HEK293 (cell line): ENCODE measurements at regions not wholly inside any gene's neighbourhood (a gene's known extent, or its start where the extent isn't known, plus 50 kb on each side); places are given as distances from the start of the nearest gene placed in this dataset.

Source experiments
- KLF10 ChIP-seq: fragments of 450-650 bp; IDR thresholded peaks from 2 replicates; pipeline ENCODE4 v1.5.1; 2018; ENCODE audit warnings: missing biosample characterization, mild to moderate bottlenecking, missing genetic modification characterization
- ZFP37 ChIP-seq: fragments of 450-650 bp; formaldehyde crosslinking; IDR thresholded peaks from 2 replicates; pipeline ENCODE4 v1.5.1; 2016; ENCODE audit warnings: missing biosample characterization, missing genetic modification characterization
- ZNF169 ChIP-seq: fragments of 450-650 bp; formaldehyde crosslinking; IDR thresholded peaks from 2 replicates; pipeline ENCODE4 v1.5.1; 2016; ENCODE audit warnings: missing biosample characterization, missing genetic modification characterization
- ZNF544 ChIP-seq: fragments of 450-650 bp; formaldehyde crosslinking; IDR thresholded peaks from 2 replicates; pipeline ENCODE4 v1.5.0; 2017; ENCODE audit warnings: missing biosample characterization, missing genetic modification characterization
- ZNF677 ChIP-seq: fragments of 450-650 bp; IDR thresholded peaks from 2 replicates; pipeline ENCODE4 v1.5.0; 2018; ENCODE audit warnings: missing biosample characterization, mild to moderate bottlenecking, missing genetic modification characterization, moderate library complexity
- ZNF707 ChIP-seq: fragments of 450-650 bp; formaldehyde crosslinking; IDR thresholded peaks from 2 replicates; pipeline ENCODE4 v1.5.1; 2016; ENCODE audit warnings: missing biosample characterization, missing genetic modification characterization
- ZSCAN30 ChIP-seq: fragments of 450-650 bp; IDR thresholded peaks from 2 replicates; pipeline ENCODE4 v1.5.1; 2018; ENCODE audit warnings: missing biosample characterization, mild to moderate bottlenecking, missing genetic modification characterization, moderate library complexity
- TF ChIP-seq, protein P1 (sequence below): fragments of 450-650 bp; formaldehyde crosslinking; IDR thresholded peaks from 2 replicates; pipeline ENCODE4 v1.5.1; 2016; ENCODE audit warnings: missing biosample characterization, missing genetic modification characterization
- TF ChIP-seq, protein P2 (sequence below): fragments of 450-650 bp; formaldehyde crosslinking; IDR thresholded peaks from 2 replicates; pipeline ENCODE4 v1.5.1; 2017; ENCODE audit warnings: missing biosample characterization, missing genetic modification characterization
- TF ChIP-seq, protein P3 (sequence below): fragments of 450-650 bp; formaldehyde crosslinking; IDR thresholded peaks from 2 replicates; pipeline ENCODE4 v1.5.1; 2016; ENCODE audit warnings: missing biosample characterization, missing genetic modification characterization
- TF ChIP-seq, protein P4 (sequence below): fragments of 450-650 bp; formaldehyde crosslinking; IDR thresholded peaks from 2 replicates; pipeline ENCODE4 v1.5.1; 2016; ENCODE audit warnings: missing biosample characterization, missing genetic modification characterization
- TF ChIP-seq, protein P5 (sequence below): fragments of 450-650 bp; formaldehyde crosslinking; IDR thresholded peaks from 2 replicates; pipeline ENCODE4 v1.5.1; 2016; ENCODE audit warnings: missing biosample characterization, missing genetic modification characterization
- TF ChIP-seq, protein P6 (sequence below): fragments of 450-650 bp; formaldehyde crosslinking; IDR thresholded peaks from 2 replicates; pipeline ENCODE4 v1.5.1; 2016; ENCODE audit warnings: missing biosample characterization, missing genetic modification characterization

DNA sequence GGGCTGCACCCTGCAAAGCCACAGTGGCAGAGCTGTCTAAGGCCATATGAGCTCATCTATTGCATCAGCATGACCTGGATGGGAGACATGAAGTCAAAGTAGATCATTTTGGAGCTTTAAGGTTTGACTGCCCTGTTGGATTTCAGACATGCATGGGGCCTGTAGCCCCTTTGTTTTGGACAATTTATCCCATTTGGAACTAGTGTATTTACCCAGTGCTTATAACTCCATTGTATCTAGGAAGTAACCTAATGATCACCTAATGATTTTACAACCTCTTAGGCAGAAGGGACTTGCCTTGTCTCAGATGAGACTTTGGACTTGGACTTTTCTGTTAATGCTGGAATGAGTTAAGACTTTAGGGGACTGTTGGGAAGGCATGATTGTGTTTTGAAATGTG is 575.4 kb downstream of the EPM2A start:
- TF ChIP-seq, protein P1, sequence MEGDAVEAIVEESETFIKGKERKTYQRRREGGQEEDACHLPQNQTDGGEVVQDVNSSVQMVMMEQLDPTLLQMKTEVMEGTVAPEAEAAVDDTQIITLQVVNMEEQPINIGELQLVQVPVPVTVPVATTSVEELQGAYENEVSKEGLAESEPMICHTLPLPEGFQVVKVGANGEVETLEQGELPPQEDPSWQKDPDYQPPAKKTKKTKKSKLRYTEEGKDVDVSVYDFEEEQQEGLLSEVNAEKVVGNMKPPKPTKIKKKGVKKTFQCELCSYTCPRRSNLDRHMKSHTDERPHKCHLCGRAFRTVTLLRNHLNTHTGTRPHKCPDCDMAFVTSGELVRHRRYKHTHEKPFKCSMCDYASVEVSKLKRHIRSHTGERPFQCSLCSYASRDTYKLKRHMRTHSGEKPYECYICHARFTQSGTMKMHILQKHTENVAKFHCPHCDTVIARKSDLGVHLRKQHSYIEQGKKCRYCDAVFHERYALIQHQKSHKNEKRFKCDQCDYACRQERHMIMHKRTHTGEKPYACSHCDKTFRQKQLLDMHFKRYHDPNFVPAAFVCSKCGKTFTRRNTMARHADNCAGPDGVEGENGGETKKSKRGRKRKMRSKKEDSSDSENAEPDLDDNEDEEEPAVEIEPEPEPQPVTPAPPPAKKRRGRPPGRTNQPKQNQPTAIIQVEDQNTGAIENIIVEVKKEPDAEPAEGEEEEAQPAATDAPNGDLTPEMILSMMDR (tag by site-specific recombination) = no peak
- TF ChIP-seq, protein P2, sequence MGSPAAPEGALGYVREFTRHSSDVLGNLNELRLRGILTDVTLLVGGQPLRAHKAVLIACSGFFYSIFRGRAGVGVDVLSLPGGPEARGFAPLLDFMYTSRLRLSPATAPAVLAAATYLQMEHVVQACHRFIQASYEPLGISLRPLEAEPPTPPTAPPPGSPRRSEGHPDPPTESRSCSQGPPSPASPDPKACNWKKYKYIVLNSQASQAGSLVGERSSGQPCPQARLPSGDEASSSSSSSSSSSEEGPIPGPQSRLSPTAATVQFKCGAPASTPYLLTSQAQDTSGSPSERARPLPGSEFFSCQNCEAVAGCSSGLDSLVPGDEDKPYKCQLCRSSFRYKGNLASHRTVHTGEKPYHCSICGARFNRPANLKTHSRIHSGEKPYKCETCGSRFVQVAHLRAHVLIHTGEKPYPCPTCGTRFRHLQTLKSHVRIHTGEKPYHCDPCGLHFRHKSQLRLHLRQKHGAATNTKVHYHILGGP (tag by site-specific recombination) = no peak
- TF ChIP-seq ZSCAN30 = no peak
- no peak for TF ChIP-seq ZFP37 (tag by site-specific recombination)
- no peak for TF ChIP-seq ZNF677
- no peak for TF ChIP-seq KLF10 (tag by site-specific recombination)
- TF ChIP-seq, protein P3, sequence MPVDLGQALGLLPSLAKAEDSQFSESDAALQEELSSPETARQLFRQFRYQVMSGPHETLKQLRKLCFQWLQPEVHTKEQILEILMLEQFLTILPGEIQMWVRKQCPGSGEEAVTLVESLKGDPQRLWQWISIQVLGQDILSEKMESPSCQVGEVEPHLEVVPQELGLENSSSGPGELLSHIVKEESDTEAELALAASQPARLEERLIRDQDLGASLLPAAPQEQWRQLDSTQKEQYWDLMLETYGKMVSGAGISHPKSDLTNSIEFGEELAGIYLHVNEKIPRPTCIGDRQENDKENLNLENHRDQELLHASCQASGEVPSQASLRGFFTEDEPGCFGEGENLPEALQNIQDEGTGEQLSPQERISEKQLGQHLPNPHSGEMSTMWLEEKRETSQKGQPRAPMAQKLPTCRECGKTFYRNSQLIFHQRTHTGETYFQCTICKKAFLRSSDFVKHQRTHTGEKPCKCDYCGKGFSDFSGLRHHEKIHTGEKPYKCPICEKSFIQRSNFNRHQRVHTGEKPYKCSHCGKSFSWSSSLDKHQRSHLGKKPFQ (tag by site-specific recombination) = no peak
- no peak for TF ChIP-seq ZNF707
- TF ChIP-seq ZNF169 (tag by site-specific recombination) = no peak
- TF ChIP-seq, protein P4, sequence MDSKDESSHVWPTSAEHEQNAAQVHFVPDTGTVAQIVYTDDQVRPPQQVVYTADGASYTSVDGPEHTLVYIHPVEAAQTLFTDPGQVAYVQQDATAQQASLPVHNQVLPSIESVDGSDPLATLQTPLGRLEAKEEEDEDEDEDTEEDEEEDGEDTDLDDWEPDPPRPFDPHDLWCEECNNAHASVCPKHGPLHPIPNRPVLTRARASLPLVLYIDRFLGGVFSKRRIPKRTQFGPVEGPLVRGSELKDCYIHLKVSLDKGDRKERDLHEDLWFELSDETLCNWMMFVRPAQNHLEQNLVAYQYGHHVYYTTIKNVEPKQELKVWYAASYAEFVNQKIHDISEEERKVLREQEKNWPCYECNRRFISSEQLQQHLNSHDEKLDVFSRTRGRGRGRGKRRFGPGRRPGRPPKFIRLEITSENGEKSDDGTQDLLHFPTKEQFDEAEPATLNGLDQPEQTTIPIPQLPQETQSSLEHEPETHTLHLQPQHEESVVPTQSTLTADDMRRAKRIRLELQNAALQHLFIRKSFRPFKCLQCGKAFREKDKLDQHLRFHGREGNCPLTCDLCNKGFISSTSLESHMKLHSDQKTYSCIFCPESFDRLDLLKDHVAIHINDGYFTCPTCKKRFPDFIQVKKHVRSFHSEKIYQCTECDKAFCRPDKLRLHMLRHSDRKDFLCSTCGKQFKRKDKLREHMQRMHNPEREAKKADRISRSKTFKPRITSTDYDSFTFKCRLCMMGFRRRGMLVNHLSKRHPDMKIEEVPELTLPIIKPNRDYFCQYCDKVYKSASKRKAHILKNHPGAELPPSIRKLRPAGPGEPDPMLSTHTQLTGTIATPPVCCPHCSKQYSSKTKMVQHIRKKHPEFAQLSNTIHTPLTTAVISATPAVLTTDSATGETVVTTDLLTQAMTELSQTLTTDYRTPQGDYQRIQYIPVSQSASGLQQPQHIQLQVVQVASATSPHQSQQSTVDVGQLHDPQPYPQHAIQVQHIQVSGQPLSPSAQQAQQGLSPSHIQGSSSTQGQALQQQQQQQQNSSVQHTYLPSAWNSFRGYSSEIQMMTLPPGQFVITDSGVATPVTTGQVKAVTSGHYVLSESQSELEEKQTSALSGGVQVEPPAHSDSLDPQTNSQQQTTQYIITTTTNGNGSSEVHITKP (tag by site-specific recombination) = no peak
- TF ChIP-seq, protein P5, sequence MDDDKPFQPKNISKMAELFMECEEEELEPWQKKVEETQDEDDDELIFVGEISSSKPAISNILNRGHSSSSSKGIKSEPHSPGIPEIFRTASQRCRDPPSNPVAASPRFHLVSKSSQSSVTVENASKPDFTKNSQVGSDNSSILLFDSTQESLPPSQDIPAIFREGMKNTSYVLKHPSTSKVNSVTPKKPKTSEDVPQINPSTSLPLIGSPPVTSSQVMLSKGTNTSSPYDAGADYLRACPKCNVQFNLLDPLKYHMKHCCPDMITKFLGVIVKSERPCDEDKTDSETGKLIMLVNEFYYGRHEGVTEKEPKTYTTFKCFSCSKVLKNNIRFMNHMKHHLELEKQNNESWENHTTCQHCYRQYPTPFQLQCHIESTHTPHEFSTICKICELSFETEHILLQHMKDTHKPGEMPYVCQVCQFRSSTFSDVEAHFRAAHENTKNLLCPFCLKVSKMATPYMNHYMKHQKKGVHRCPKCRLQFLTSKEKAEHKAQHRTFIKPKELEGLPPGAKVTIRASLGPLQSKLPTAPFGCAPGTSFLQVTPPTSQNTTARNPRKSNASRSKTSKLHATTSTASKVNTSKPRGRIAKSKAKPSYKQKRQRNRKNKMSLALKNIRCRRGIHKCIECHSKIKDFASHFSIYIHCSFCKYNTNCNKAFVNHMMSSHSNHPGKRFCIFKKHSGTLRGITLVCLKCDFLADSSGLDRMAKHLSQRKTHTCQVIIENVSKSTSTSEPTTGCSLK = no peak
- no peak for TF ChIP-seq ZNF544
- TF ChIP-seq, protein P6, sequence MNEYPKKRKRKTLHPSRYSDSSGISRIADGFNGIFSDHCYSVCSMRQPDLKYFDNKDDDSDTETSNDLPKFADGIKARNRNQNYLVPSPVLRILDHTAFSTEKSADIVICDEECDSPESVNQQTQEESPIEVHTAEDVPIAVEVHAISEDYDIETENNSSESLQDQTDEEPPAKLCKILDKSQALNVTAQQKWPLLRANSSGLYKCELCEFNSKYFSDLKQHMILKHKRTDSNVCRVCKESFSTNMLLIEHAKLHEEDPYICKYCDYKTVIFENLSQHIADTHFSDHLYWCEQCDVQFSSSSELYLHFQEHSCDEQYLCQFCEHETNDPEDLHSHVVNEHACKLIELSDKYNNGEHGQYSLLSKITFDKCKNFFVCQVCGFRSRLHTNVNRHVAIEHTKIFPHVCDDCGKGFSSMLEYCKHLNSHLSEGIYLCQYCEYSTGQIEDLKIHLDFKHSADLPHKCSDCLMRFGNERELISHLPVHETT = no peak
